SK-N-MC (cell line): ENCODE measurements at regions not wholly inside any gene's neighbourhood (a gene's known extent, or its start where the extent isn't known, plus 50 kb on each side); places are given as distances from the start of the nearest gene placed in this dataset.

Experiments
- EZH2 ChIP-seq: fragments of 200-600 bp; sonication (generic); IDR thresholded peaks from one replicate; pipeline ENCODE4 v1.6.1; 2017; ENCODE audit warnings: antibody characterized with exemption
- POLR2AphosphoS5 ChIP-seq: IDR thresholded peaks from 2 replicates; pipeline ENCODE4 v1.6.1; 2012; ENCODE audit warnings: mild to moderate bottlenecking, low read depth, low read length, borderline replicate concordance

GRCh38 chr1:221076391-221076811 is 197.2 kb downstream of the HLX start:
- TF ChIP-seq EZH2 = no peak
- no peak for TF ChIP-seq POLR2AphosphoS5
